ENCODE measurements at regions not wholly inside any gene's neighbourhood (a gene's known extent, or its start where the extent isn't known, plus 50 kb on each side); places are given as distances from the start of the nearest gene placed in this dataset.

DNA sequence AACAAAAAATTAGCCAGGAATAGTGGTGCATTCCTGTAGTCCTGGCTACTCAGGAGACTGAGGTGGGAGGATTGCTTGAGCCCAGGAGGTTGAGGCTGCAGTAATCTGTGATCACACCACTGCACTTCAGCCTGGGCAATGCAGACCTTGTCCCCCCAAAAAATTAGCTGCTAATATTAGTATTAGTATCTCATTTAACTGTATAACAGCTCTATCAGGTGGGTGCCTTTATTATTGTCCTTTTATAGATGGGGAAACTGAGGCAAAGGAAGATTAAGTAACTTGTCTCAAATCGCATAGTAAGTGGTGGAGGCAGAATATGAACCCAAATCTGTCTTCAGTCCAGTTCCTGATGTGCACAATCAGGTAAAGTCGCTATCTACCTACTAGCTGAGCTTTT lies 142.3 kb upstream of the CRY1 start:
- no peak for FAIRE-seq
- TF ChIP-seq, protein P1, sequence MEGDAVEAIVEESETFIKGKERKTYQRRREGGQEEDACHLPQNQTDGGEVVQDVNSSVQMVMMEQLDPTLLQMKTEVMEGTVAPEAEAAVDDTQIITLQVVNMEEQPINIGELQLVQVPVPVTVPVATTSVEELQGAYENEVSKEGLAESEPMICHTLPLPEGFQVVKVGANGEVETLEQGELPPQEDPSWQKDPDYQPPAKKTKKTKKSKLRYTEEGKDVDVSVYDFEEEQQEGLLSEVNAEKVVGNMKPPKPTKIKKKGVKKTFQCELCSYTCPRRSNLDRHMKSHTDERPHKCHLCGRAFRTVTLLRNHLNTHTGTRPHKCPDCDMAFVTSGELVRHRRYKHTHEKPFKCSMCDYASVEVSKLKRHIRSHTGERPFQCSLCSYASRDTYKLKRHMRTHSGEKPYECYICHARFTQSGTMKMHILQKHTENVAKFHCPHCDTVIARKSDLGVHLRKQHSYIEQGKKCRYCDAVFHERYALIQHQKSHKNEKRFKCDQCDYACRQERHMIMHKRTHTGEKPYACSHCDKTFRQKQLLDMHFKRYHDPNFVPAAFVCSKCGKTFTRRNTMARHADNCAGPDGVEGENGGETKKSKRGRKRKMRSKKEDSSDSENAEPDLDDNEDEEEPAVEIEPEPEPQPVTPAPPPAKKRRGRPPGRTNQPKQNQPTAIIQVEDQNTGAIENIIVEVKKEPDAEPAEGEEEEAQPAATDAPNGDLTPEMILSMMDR (IDR thresholded peaks at IDR 0.05; ENCODE audit: insufficient read depth, missing control alignments): no peak
- no peak for DNase-seq (ENCODE audit: insufficient read length, low spot score)

GRCh38 chr12:107236824-107237511 lies 143.6 kb upstream of the CRY1 start:
- TF ChIP-seq, protein P1 (IDR thresholded peaks at IDR 0.05; ENCODE audit: insufficient read depth, missing control alignments): no peak
- no peak for DNase-seq (ENCODE audit: insufficient read length, low spot score)
- no peak for FAIRE-seq

DNA sequence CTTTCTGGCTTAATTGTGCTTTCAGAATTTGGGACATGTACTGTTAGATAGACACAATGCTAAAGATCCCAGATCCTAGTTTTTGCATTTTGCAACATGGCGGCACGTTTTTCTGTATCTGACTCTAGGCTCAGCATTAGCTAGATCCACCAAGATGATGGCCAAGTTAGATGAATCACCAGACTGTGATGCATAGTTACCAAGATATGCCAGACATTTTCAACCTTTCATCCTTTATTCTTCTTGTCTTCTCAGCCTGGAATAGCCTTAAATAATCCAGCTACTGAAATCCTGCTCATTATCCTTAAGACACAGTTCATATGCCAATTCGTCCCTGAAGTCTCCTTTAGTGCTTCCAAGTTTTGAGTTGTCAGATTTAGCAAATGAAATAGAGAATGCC lies 144.9 kb upstream of the CRY1 start:
- no peak for DNase-seq (ENCODE audit: insufficient read length, low spot score)
- FAIRE-seq: no peak

DNA sequence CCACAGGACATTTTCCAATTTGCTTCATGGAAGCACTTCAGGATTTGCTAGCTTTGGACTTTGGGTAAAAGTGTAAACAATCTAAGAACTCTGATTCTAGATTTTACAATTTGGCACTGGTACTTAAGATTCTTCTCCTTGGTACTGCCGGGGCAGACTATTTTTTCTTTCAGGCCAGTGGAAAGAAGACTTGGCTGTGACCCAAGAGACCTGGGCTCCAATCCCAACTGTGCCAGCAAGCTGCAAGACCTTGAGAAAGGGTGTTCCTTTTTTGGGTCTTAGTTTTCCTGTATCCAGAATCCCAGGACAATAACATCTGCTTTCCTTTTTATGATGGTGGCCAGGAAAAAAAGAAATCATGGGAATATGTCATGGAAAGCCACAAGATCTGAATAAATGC lies 148.1 kb upstream of the CRY1 start:
- TF ChIP-seq, protein P1 (IDR thresholded peaks at IDR 0.05; ENCODE audit: insufficient read depth, missing control alignments): no peak
- no peak for FAIRE-seq

More for the DNA sequence above, 144.9 kb upstream of the CRY1 start:
- TF ChIP-seq, protein P1 (IDR thresholded peaks at IDR 0.05; ENCODE audit: insufficient read depth, missing control alignments): no peak

DNA sequence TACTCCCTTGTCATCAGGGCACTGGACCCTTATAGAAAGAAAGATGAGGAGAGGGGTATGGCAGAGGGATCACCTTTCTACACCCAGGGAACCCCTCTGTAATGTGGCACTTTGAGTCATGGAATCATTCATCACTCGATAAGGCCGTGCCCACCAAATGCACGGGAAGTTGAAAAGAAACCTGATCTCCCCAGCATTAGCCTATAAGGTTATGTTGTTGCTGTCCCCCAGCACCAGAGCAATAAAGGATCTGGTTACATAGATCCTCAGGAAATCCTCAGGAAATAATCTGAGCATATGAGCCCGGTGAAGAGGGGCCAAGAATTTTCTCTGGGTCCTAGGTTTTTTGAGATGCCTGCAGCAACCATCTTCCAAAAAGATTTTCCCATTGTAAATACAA lies 148.8 kb upstream of the CRY1 start:
- FAIRE-seq (no peak), DNase-seq (ENCODE audit: insufficient read length, low spot score) (no peak)
- TF ChIP-seq, protein P1 (IDR thresholded peaks at IDR 0.05; ENCODE audit: insufficient read depth, missing control alignments): no peak

More for the DNA sequence above, 148.1 kb upstream of the CRY1 start:
- DNase-seq (ENCODE audit: insufficient read length, low spot score): no peak

- DNase-seq (ENCODE audit: insufficient read length, low spot score) (no peak), FAIRE-seq (no peak)
- TF ChIP-seq, protein P1 (IDR thresholded peaks at IDR 0.05; ENCODE audit: insufficient read depth, missing control alignments): no peak
These were observed 150.0 kb upstream of the CRY1 start for GRCh38 chr12:107243341-107243740.

- TF ChIP-seq, protein P1 (IDR thresholded peaks at IDR 0.05; ENCODE audit: insufficient read depth, missing control alignments): no peak
- DNase-seq (ENCODE audit: insufficient read length, low spot score): no peak
- no peak for FAIRE-seq
These were observed 151.2 kb upstream of the CRY1 start for GRCh38 chr12:107244584-107244983.
